GM18520 (cell line): ENCODE measurements at regions not wholly inside any gene's neighbourhood (a gene's known extent, or its start where the extent isn't known, plus 50 kb on each side); places are given as distances from the start of the nearest gene placed in this dataset.

Source experiments
- ATAC-seq: cut with Tn5 transposase; IDR thresholded peaks from one replicate; pipeline ENCODE4 v1.9.1; 2021; ENCODE audit not compliant: unreplicated experiment

DNA sequence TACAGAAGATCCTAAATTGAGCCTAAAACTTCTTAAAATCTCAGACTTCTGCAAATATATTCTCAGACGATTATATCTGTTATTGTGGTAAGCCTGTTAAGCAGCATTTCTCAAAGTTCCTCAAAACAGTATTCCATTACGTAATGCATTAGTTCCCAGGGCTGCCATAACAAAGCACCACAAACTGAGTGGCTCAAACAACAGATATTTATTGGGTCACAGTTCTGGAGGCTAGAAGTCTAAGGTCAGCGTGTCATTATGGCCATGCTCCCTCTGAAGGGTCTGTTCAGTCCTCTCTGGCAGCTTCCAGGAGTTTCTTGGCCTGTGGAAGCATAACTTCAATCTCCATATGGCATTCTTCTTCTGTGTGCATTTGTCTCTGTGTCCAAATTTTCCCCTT lies 103.5 kb upstream of the ST6GALNAC5 start:
- ATAC-seq: no peak

GRCh38 chr1:76764638-76765454 lies 102.4 kb upstream of the ST6GALNAC5 start:
- ATAC-seq: no peak

DNA sequence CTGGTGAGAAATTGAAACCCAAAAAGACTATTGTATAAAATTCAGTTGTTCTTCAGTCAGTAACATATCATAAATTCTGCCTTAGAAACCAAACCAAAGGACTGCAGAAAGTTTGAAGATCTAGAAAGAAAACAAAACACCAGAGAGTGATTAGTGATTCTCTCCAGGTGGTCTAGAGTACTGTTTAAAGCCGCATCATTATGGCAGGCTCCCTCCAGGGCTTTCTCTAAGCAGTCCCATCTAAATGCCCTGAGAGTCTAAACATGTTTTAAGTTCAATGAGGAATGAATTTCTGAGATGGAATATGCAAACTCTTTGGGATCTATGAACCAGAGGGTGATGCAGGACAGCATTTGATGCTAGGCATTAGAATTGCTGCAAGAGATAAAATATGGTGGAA lies 100.9 kb upstream of the ST6GALNAC5 start:
- no peak for ATAC-seq

- ATAC-seq: no peak
These were observed 97.4 kb upstream of the ST6GALNAC5 start for GRCh38 chr1:76769911-76770310.

DNA sequence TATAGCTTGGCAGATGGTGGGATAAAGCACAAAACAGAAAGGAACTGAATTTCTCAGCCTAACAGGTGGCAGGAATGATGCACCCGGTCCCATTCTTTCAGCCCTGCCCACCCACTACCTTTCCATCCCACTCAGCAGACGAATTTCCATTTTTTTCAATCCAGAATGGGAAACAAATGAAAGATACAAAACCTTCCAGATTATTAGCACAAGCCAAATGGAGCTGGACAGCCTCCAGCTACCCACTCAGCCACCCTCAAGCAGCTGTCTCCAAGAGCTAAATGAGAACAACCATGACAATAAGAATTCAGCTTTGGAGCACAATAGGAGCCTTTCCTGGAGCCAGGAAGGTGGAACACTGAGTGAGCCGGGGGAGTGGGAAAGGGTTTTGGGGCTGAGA lies 96.3 kb upstream of the ST6GALNAC5 start:
- ATAC-seq: no peak

- no peak for ATAC-seq
These were observed 85.8 kb upstream of the ST6GALNAC5 start for GRCh38 chr1:76781447-76781846.

DNA sequence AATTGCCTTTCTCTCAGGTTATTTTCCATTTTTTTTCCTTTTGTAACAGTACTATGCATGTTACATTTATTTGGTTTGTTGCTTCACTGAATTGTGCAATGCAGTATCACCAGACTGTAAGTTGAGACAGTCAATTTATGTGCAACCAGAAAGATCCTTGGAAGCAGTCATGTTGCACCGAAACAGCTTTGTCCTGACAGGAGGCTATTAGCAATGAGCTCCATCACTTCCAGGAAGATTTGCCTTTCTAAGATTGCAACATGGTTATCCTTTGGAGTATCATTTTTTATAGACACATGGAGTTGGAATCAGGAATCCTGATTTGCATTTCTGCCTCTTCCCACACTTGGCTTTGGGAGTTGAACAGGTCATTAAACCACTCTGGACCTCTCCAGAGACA lies 84.5 kb upstream of the ST6GALNAC5 start:
- no peak for ATAC-seq

DNA sequence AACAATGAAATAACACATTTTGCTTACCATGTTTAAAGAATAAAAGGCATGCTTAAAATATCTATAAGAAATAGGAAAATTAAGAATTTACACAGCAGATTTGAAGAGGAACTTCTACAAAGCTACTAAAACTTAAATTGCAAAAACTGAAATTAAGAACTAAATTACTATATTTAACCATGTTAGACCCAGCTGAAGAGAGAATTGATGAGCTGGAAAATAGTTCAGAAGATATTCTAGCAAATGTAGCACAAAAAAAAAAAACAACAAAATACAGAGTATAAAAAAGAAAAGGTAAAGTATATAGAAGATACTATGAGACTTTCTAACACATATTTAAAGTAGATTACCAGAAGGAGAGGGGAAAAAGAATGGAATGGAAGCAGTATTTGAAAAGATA lies 82.8 kb upstream of the ST6GALNAC5 start:
- ATAC-seq: no peak

- ATAC-seq: no peak
These were observed 81.1 kb upstream of the ST6GALNAC5 start for GRCh38 chr1:76786222-76786621.

DNA sequence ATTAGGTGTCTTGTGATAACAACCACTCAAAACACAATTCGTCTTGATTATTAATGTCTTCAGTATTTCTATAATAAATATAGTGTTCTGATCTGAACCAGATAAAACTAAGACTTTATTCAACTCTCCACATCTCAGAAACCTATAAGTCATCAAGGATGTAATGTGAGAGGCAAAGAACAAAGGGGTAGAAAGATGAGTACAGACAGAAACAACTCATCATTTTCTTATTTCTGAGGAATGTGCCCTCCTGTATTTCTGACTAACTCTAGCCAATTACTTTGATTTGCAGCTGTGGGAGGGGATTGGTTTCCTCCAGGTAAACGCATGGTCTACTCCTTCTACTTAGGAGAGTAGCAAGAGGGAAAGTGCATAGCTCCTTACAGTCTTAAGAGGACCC lies 73.7 kb upstream of the ST6GALNAC5 start:
- no peak for ATAC-seq

GRCh38 chr1:76799700-76800099 lies 67.6 kb upstream of the ST6GALNAC5 start:
- ATAC-seq: no peak

- ATAC-seq: no peak
These were observed 65.2 kb upstream of the ST6GALNAC5 start for GRCh38 chr1:76802094-76802493.

- ATAC-seq: no peak
These were observed 59.6 kb upstream of the ST6GALNAC5 start for GRCh38 chr1:76807543-76808260.
